NCI-H2107 (cell line): ENCODE measurements at regions not wholly inside any gene's neighbourhood (a gene's known extent, or its start where the extent isn't known, plus 50 kb on each side); places are given as distances from the start of the nearest gene placed in this dataset.

Experiments
- DNase-seq: peaks from one replicate; lab custom pipeline; 2025; lab: John Stamatoyannopoulos, UW

DNA sequence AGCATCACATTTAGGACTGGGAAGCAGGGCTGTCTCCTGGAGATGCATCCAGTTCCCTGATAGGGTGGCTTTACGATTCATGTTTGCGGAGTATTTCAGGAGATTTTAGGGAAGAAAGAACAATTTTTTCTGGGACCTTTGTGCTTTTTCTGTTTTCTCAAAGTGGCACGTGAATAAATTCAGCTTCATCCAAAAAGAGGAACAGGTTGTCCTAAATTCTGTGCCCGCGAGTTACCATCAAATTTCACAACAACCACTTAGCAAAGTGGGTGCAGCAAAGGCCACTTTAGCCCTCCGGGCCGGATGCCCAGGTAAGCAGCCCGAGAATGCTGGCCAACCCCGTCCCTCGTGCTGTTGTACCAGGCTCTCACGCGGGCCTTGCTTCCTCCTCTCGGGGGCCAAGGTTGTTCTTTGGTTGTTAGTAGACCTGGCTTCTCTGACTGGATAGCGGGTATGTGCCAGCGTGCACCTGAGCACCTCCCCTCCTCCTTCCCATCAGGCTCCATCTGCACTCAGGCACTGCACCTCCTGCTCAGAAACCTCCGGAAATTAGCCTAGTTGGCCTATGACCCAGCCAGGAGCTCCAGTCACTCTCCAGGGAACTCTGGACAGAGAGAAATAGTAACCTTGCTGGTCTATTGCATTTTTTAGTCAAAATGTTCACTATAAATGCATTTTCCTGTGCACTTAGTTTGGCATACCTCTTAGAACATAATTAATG, 83.0 kb downstream of the CMPK2 start:
- no peak for DNase-seq

GRCh38 chr2:6783238-6783614, 82.5 kb downstream of the CMPK2 start:
- no peak for DNase-seq

GRCh38 chr2:6784291-6784690, 81.4 kb downstream of the CMPK2 start:
- DNase-seq, result no peak

GRCh38 chr2:6785493-6785892, 80.2 kb downstream of the CMPK2 start:
- DNase-seq, result no peak

- DNase-seq, result no peak
Measured at GRCh38 chr2:6787376-6787775, 78.3 kb downstream of the CMPK2 start.

DNA sequence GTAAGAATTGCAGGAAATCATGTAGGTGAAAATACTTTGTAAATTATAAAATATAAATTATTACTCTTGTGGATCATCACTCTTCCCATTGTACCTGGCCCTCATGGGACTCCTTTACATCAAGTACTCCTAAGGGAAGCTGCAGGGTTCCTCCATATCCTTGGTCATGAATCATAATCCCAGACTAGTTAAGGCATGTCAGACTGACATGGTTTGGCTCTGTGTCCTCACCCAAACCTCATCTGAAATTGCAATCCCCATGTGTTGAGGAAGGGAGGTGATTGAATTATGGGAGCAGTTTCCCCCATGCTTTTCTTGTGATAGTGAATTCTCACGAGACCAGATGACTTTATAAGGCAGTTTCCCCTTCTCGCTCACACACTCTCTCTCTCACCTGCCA, 77.1 kb downstream of the CMPK2 start:
- DNase-seq, result no peak

DNA sequence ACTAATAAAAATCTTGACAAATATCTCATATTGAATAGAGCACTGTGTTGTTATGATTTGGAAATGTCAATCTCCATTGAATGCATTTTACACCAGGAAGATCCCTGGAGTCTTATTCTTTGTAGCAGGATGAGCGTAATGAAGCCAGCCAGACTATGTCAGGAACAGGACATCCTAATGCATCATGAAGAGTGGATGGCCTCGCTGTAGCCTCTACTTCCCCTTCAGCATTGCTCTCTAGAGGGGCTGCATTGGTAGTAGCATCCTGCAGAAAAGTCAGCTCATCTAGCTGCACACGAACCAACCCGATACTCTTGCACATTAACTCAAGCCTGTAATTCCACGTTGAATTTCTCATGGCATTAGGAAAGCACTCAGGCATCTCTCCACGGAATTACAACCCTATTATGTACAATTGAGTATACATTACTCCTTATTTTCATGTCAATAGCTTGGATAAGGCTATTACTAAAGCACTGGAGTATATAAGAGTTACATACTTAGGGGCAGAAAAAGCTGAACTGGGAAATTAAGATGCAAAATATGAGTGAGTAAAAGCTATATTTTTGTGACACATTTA, 76.1 kb downstream of the CMPK2 start:
- DNase-seq, result no peak

DNA sequence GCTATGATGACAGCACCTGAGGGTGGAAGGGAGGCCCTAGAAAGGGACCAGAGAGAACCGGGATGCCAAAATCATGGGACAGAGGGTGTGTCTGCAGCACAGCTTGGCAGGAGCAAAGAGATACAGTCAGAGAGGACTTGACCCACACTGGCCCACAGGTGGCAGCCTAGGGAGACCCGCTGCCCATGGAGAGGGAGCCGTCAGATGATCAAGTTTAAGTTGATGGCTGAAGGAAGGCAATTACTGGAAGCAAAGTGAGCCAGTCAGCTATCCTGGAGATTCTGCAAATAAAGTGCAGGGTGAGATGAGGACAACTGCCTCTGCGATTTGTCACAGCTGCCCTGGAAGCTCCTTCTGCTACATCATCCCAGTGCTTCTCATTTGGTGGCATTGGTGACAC, 74.0 kb downstream of the CMPK2 start:
- DNase-seq, result no peak

GRCh38 chr2:6792883-6793282, 72.8 kb downstream of the CMPK2 start:
- DNase-seq, result no peak

- no peak for DNase-seq
Measured at GRCh38 chr2:6793371-6793770, 72.3 kb downstream of the CMPK2 start.

DNA sequence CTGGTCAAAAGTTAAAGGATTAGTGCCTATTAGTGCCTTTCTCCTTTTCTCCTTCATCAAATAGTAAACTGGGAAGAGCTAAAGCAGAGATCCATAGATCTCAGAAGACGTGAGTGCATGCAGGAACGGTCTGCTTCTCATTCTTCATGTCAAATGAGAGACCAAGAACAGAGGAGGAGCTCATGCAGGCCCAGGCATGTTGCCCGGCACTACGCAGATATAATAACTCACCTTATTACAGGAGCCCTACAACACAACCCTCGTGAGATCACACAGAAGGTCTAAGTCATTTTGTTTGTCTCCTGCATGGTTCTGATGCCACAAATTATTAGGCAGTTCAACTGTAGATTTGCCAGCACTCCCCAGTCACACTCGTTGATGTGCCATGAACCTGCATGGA, 71.8 kb downstream of the CMPK2 start:
- DNase-seq, result no peak

DNA sequence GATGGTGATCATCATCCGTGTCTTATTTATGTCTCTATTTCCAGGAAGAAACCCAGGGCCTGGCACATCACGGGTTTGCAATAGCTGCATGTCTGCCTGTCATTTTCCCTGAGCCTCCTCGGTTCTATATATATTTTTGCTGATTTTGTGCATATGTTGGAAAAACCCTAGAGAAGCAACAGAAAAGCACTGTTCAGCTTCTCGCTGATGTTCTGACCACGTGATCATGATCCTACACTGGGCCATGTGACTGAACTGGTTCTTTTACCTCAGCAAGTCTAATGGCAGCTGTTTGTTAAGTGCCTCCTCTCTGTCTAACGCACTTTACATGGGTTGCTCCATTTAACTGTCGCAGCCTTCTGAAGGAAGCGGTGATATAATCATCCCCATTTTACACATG, 71.3 kb downstream of the CMPK2 start:
- no peak for DNase-seq
